GM19025 (cell line): ENCODE measurements at regions not wholly inside any gene's neighbourhood (a gene's known extent, or its start where the extent isn't known, plus 50 kb on each side); places are given as distances from the start of the nearest gene placed in this dataset.

Experiments
- ATAC-seq: cut with Tn5 transposase; IDR thresholded peaks from one replicate; pipeline ENCODE4 v1.9.1; 2021; ENCODE audit warnings: mild to moderate bottlenecking, low read depth, moderate library complexity; ENCODE audit not compliant: unreplicated experiment

GRCh38 chr7:52091996-52092395 lies 775.4 kb upstream of the COBL start:
- ATAC-seq = no peak

GRCh38 chr7:52091101-52091500 lies 774.5 kb upstream of the COBL start:
- ATAC-seq = no peak

GRCh38 chr7:52088008-52088901 lies 771.6 kb upstream of the COBL start:
- ATAC-seq = no peak

GRCh38 chr7:52085610-52086009 lies 769.0 kb upstream of the COBL start:
- no peak for ATAC-seq

GRCh38 chr7:52080493-52080892 lies 763.9 kb upstream of the COBL start:
- no peak for ATAC-seq

- ATAC-seq = no peak
Measured at GRCh38 chr7:52079726-52080125, 763.1 kb upstream of the COBL start.

- ATAC-seq = no peak
Measured at GRCh38 chr7:52077571-52077970, 761.0 kb upstream of the COBL start.

GRCh38 chr7:52074912-52075311 lies 758.3 kb upstream of the COBL start:
- no peak for ATAC-seq

- ATAC-seq = no peak
Measured at GRCh38 chr7:52074071-52074470, 757.5 kb upstream of the COBL start.

- no peak for ATAC-seq
Measured at GRCh38 chr7:52071744-52072143, 755.1 kb upstream of the COBL start.

- ATAC-seq = no peak
Measured at GRCh38 chr7:52064493-52064892, 747.9 kb upstream of the COBL start.

- ATAC-seq = no peak
Measured at GRCh38 chr7:52061666-52062065, 745.1 kb upstream of the COBL start.

GRCh38 chr7:52053525-52053924 lies 736.9 kb upstream of the COBL start:
- no peak for ATAC-seq

GRCh38 chr7:52030722-52031121 lies 714.1 kb upstream of the COBL start:
- no peak for ATAC-seq

GRCh38 chr7:52026140-52026539 lies 709.5 kb upstream of the COBL start:
- ATAC-seq = no peak

- ATAC-seq = no peak
Measured at GRCh38 chr7:52021343-52021742, 704.7 kb upstream of the COBL start.

GRCh38 chr7:52018680-52019054 lies 702.1 kb upstream of the COBL start:
- no peak for ATAC-seq

GRCh38 chr7:52017802-52018679 lies 701.4 kb upstream of the COBL start:
- no peak for ATAC-seq

- ATAC-seq = no peak
Measured at GRCh38 chr7:52009181-52009580, 692.6 kb upstream of the COBL start.

GRCh38 chr7:52006674-52007073 lies 690.1 kb upstream of the COBL start:
- ATAC-seq = no peak

- no peak for ATAC-seq
Measured at GRCh38 chr7:52005613-52006012, 689.0 kb upstream of the COBL start.
